ENCODE measurements at regions not wholly inside any gene's neighbourhood (a gene's known extent, or its start where the extent isn't known, plus 50 kb on each side); places are given as distances from the start of the nearest gene placed in this dataset.

GRCh38 chr20:16801919-16802651 is 53.9 kb downstream of the OTOR start:
- Histone ChIP-seq H3K4me1 (ENCODE audit: control insufficient read depth, insufficient read depth, low read length) (no peaks in the 10 kb centered on the region; the same call in none of the 2 replicates), H3K27me3 (ENCODE audit: control insufficient read depth, insufficient read depth, low read length) (no peaks in the 10 kb centered on the region), H3K9me3 (ENCODE audit: control insufficient read depth, insufficient read depth, low read length) (no peaks in the 10 kb centered on the region), H3K27ac (ENCODE audit: low read length) (no peak overlapping the region), H3K36me3 (ENCODE audit: control insufficient read depth, insufficient read depth, low read length) (no peaks in the 10 kb centered on the region), H3K4me3 (ENCODE audit: low read length) (no peak overlapping the region)
- DNase-seq (ENCODE audit: low read depth, low spot score): no peak
- no CpG with 5 or more reads among the region's 15 CpGs for WGBS (ENCODE audit: insufficient coverage, insufficient read length)

GRCh38 chr20:16802652-16802935 is 54.4 kb downstream of the OTOR start:
- no peaks in the 10 kb centered on the region for H3K27me3 ChIP-seq (ENCODE audit: control insufficient read depth, insufficient read depth, low read length)
- no peak for DNase-seq (ENCODE audit: low read depth, low spot score)
- H3K9me3 ChIP-seq (ENCODE audit: control insufficient read depth, insufficient read depth, low read length): no peaks in the 10 kb centered on the region
- H3K4me1 ChIP-seq (ENCODE audit: control insufficient read depth, insufficient read depth, low read length): no peaks in the 10 kb centered on the region; the same call in none of the 2 replicates
- no peak overlapping the region for H3K27ac ChIP-seq (ENCODE audit: low read length)
- H3K36me3 ChIP-seq (ENCODE audit: control insufficient read depth, insufficient read depth, low read length): no peaks in the 10 kb centered on the region
- H3K4me3 ChIP-seq (ENCODE audit: low read length): no peak overlapping the region
- no CpG with 5 or more reads among the region's 4 CpGs for WGBS (ENCODE audit: insufficient coverage, insufficient read length)

- H3K36me3 ChIP-seq (ENCODE audit: control insufficient read depth, insufficient read depth, low read length): no peaks in the 10 kb centered on the region
- no peaks in the 10 kb centered on the region for H3K9me3 ChIP-seq (ENCODE audit: control insufficient read depth, insufficient read depth, low read length)
- no peaks in the 10 kb centered on the region; the same call in none of the 2 replicates for H3K4me1 ChIP-seq (ENCODE audit: control insufficient read depth, insufficient read depth, low read length)
- no peak overlapping the region for H3K4me3 ChIP-seq (ENCODE audit: low read length)
- no peak for DNase-seq (ENCODE audit: low read depth, low spot score)
- no CpG with 5 or more reads among the region's 14 CpGs for WGBS (ENCODE audit: insufficient coverage, insufficient read length)
- H3K27me3 ChIP-seq (ENCODE audit: control insufficient read depth, insufficient read depth, low read length): no peaks in the 10 kb centered on the region
- no peak overlapping the region for H3K27ac ChIP-seq (ENCODE audit: low read length)
Measured at GRCh38 chr20:16803965-16804792, 56.0 kb downstream of the OTOR start.

- Histone ChIP-seq H3K36me3 (ENCODE audit: control insufficient read depth, insufficient read depth, low read length) (no peaks in the 10 kb centered on the region), H3K9me3 (ENCODE audit: control insufficient read depth, insufficient read depth, low read length) (no peaks in the 10 kb centered on the region), H3K4me3 (ENCODE audit: low read length) (no peak overlapping the region), H3K27me3 (ENCODE audit: control insufficient read depth, insufficient read depth, low read length) (no peaks in the 10 kb centered on the region), H3K27ac (ENCODE audit: low read length) (no peak overlapping the region), H3K4me1 (ENCODE audit: control insufficient read depth, insufficient read depth, low read length) (no peaks in the 10 kb centered on the region; the same call in none of the 2 replicates)
- WGBS (ENCODE audit: insufficient coverage, insufficient read length): no CpG with 5 or more reads among the region's 6 CpGs
- no peak for DNase-seq (ENCODE audit: low read depth, low spot score)
Measured at GRCh38 chr20:16804793-16805187, 56.6 kb downstream of the OTOR start.

- Histone ChIP-seq H3K4me3 (ENCODE audit: low read length) (no peak overlapping the region), H3K36me3 (ENCODE audit: control insufficient read depth, insufficient read depth, low read length) (no peaks in the 10 kb centered on the region), H3K9me3 (ENCODE audit: control insufficient read depth, insufficient read depth, low read length) (no peaks in the 10 kb centered on the region), H3K4me1 (ENCODE audit: control insufficient read depth, insufficient read depth, low read length) (no peaks in the 10 kb centered on the region; the same call in none of the 2 replicates), H3K27me3 (ENCODE audit: control insufficient read depth, insufficient read depth, low read length) (no peaks in the 10 kb centered on the region), H3K27ac (ENCODE audit: low read length) (no peak overlapping the region)
- DNase-seq (ENCODE audit: low read depth, low spot score): no peak
- no CpG with 5 or more reads among the region's 6 CpGs for WGBS (ENCODE audit: insufficient coverage, insufficient read length)
Measured at GRCh38 chr20:16806061-16806460, 57.9 kb downstream of the OTOR start.

GRCh38 chr20:16806886-16807285 is 58.7 kb downstream of the OTOR start:
- H3K4me1 ChIP-seq (ENCODE audit: control insufficient read depth, insufficient read depth, low read length): no peaks in the 10 kb centered on the region; the same call in none of the 2 replicates
- H3K36me3 ChIP-seq (ENCODE audit: control insufficient read depth, insufficient read depth, low read length): no peaks in the 10 kb centered on the region
- no peak for DNase-seq (ENCODE audit: low read depth, low spot score)
- H3K4me3 ChIP-seq (ENCODE audit: low read length): no peak overlapping the region
- H3K27ac ChIP-seq (ENCODE audit: low read length): no peak overlapping the region
- no peaks in the 10 kb centered on the region for H3K9me3 ChIP-seq (ENCODE audit: control insufficient read depth, insufficient read depth, low read length)
- no CpG with 5 or more reads among the region's 7 CpGs for WGBS (ENCODE audit: insufficient coverage, insufficient read length)
- no peaks in the 10 kb centered on the region for H3K27me3 ChIP-seq (ENCODE audit: control insufficient read depth, insufficient read depth, low read length)

GRCh38 chr20:16808796-16809195 is 60.6 kb downstream of the OTOR start:
- H3K9me3 ChIP-seq (ENCODE audit: control insufficient read depth, insufficient read depth, low read length): no peaks in the 10 kb centered on the region
- H3K4me3 ChIP-seq (ENCODE audit: low read length): no peak overlapping the region
- no peak overlapping the region for H3K27ac ChIP-seq (ENCODE audit: low read length)
- no peak for DNase-seq (ENCODE audit: low read depth, low spot score)
- no CpG with 5 or more reads among the region's 4 CpGs for WGBS (ENCODE audit: insufficient coverage, insufficient read length)
- no peaks in the 10 kb centered on the region; the same call in none of the 2 replicates for H3K4me1 ChIP-seq (ENCODE audit: control insufficient read depth, insufficient read depth, low read length)
- H3K36me3 ChIP-seq (ENCODE audit: control insufficient read depth, insufficient read depth, low read length): no peaks in the 10 kb centered on the region
- H3K27me3 ChIP-seq (ENCODE audit: control insufficient read depth, insufficient read depth, low read length): no peaks in the 10 kb centered on the region

GRCh38 chr20:16810216-16810615 is 62.1 kb downstream of the OTOR start:
- H3K27ac ChIP-seq (ENCODE audit: low read length): no peak overlapping the region
- no peak overlapping the region for H3K4me3 ChIP-seq (ENCODE audit: low read length)
- no peaks in the 10 kb centered on the region for H3K9me3 ChIP-seq (ENCODE audit: control insufficient read depth, insufficient read depth, low read length)
- no peak for DNase-seq (ENCODE audit: low read depth, low spot score)
- H3K27me3 ChIP-seq (ENCODE audit: control insufficient read depth, insufficient read depth, low read length): no peaks in the 10 kb centered on the region
- whole genome bisulfite sequencing (ENCODE audit: insufficient coverage, insufficient read length): no CpG with 5 or more reads among the region's 3 CpGs
- H3K36me3 ChIP-seq (ENCODE audit: control insufficient read depth, insufficient read depth, low read length): no peaks in the 10 kb centered on the region
- H3K4me1 ChIP-seq (ENCODE audit: control insufficient read depth, insufficient read depth, low read length): no peaks in the 10 kb centered on the region

- no peak for DNase-seq (ENCODE audit: low read depth, low spot score)
- no CpG with 5 or more reads among the region's 3 CpGs for WGBS (ENCODE audit: insufficient coverage, insufficient read length)
- no peaks in the 10 kb centered on the region for H3K4me1 ChIP-seq (ENCODE audit: control insufficient read depth, insufficient read depth, low read length)
- no peaks in the 10 kb centered on the region for H3K27me3 ChIP-seq (ENCODE audit: control insufficient read depth, insufficient read depth, low read length)
- H3K27ac ChIP-seq (ENCODE audit: low read length): no peak overlapping the region
- H3K36me3 ChIP-seq (ENCODE audit: control insufficient read depth, insufficient read depth, low read length): no peaks in the 10 kb centered on the region
- H3K9me3 ChIP-seq (ENCODE audit: control insufficient read depth, insufficient read depth, low read length): no peaks in the 10 kb centered on the region
- no peak overlapping the region for H3K4me3 ChIP-seq (ENCODE audit: low read length)
Measured at GRCh38 chr20:16816192-16816591, 68.0 kb downstream of the OTOR start.

- H3K4me1 ChIP-seq (ENCODE audit: control insufficient read depth, insufficient read depth, low read length): no peaks in the 10 kb centered on the region
- no CpG with 5 or more reads among the region's 2 CpGs for WGBS (ENCODE audit: insufficient coverage, insufficient read length)
- no peak overlapping the region for H3K4me3 ChIP-seq (ENCODE audit: low read length)
- H3K27ac ChIP-seq (ENCODE audit: low read length): no peak overlapping the region
- H3K36me3 ChIP-seq (ENCODE audit: control insufficient read depth, insufficient read depth, low read length): no peaks in the 10 kb centered on the region
- H3K27me3 ChIP-seq (ENCODE audit: control insufficient read depth, insufficient read depth, low read length): no peaks in the 10 kb centered on the region
- H3K9me3 ChIP-seq (ENCODE audit: control insufficient read depth, insufficient read depth, low read length): no peaks in the 10 kb centered on the region
- no peak for DNase-seq (ENCODE audit: low read depth, low spot score)
Measured at GRCh38 chr20:16819483-16819882, 71.3 kb downstream of the OTOR start.

Data from iPS DF 6.9 (cell line).